A673 (cell line): ENCODE measurements at regions not wholly inside any gene's neighbourhood (a gene's known extent, or its start where the extent isn't known, plus 50 kb on each side); places are given as distances from the start of the nearest gene placed in this dataset.

Experiments used
- EZH2 ChIP-seq: fragments of 200-600 bp; sonication (generic); IDR thresholded peaks from 2 replicates; pipeline ENCODE4 v1.6.1; 2017; ENCODE audit warnings: borderline replicate concordance, low read depth, mild to moderate bottlenecking, mixed read lengths, antibody characterized with exemption, low read length; ENCODE audit not compliant: poor library complexity, severe bottlenecking
- TF ChIP-seq, protein P1 (sequence below): fragments of 300-800, 200-600 bp; sonication (generic); conservative IDR thresholded peaks from 2 replicates; pipeline ENCODE4 v1.5.1; 2017; ENCODE audit warnings: low read depth, mild to moderate bottlenecking, antibody characterized with exemption, low read length, moderate library complexity, mixed read lengths

DNA sequence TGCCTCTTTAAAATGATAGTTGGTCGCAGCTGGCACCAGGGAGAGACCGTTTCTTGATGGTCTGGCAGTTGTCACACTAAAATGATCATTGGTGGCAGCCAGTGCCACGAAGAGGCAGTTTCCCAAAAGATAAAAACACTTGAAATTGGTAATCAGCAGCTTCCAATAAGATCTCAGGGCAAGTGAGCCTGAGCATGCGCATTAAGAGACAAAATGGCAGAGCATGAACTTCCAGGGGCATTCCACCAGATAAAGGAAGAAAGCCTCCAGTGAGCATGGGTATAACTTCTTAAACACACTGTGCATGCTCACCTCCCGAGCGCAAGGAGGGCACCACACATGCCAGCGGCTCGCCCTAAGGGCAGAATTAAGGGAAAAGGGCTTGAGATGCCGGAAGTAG is 1594.2 kb upstream of the CDH9 start:
- TF ChIP-seq, protein P1, sequence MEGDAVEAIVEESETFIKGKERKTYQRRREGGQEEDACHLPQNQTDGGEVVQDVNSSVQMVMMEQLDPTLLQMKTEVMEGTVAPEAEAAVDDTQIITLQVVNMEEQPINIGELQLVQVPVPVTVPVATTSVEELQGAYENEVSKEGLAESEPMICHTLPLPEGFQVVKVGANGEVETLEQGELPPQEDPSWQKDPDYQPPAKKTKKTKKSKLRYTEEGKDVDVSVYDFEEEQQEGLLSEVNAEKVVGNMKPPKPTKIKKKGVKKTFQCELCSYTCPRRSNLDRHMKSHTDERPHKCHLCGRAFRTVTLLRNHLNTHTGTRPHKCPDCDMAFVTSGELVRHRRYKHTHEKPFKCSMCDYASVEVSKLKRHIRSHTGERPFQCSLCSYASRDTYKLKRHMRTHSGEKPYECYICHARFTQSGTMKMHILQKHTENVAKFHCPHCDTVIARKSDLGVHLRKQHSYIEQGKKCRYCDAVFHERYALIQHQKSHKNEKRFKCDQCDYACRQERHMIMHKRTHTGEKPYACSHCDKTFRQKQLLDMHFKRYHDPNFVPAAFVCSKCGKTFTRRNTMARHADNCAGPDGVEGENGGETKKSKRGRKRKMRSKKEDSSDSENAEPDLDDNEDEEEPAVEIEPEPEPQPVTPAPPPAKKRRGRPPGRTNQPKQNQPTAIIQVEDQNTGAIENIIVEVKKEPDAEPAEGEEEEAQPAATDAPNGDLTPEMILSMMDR, result no peak
- no peak for TF ChIP-seq EZH2
